Stimulated activated CD4-positive, alpha-beta T cell treated with anti-CD3 and anti-CD28 coated beads, Interleukin-2, amount 100 ng/mL, for 48 hours (primary cell): ENCODE measurements at regions not wholly inside any gene's neighbourhood (a gene's known extent, or its start where the extent isn't known, plus 50 kb on each side); places are given as distances from the start of the nearest gene placed in this dataset.
"Not testable (repeated sequence)": the region's sequence is repeated elsewhere in the genome, so short reads cannot be mapped to it uniquely, and the experiment has no call there.

ENCODE experiments used
- DNase-seq, 2 donors: peaks; one replicate each; pipeline ENCODE4 v3.0.0-alpha.2; 2020

- no peak for DNase-seq
Observed at GRCh38 chr2:109721135-109721534, 73.0 kb upstream of the RGPD5 start.

- DNase-seq, result no peak
Observed at GRCh38 chr2:109721626-109722025, 72.5 kb upstream of the RGPD5 start.

- DNase-seq, result no peak
Observed at GRCh38 chr2:109722026-109722425, 72.1 kb upstream of the RGPD5 start.

DNA sequence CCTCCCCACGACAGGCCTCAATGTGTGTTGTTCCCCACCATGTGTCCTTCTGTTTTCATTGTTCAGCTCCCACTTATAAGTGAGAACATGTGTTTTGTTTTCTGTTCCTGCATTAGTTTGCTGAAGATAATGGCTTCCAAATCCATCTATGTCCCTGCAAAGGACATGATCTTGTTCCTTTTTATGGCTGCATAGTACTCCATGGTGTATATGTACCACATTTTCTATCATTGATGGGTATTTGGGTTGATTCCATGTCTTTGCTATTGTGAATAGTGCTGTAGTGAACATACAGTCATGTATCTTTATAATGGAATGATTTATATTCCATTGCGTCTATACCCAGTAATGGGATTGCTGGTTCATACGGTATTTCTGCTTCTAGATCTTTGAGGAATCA is 71.5 kb upstream of the RGPD5 start:
- not testable (repeated sequence) for DNase-seq

GRCh38 chr2:109723153-109723552 is 71.0 kb upstream of the RGPD5 start:
- DNase-seq, result not testable (repeated sequence)

- DNase-seq, result no peak
Observed at GRCh38 chr2:109724533-109725460, 69.3 kb upstream of the RGPD5 start.

GRCh38 chr2:109726379-109727270 is 67.5 kb upstream of the RGPD5 start:
- DNase-seq, result no peak

- DNase-seq, result no peak
Observed at GRCh38 chr2:109727929-109728447, 66.1 kb upstream of the RGPD5 start.

DNA sequence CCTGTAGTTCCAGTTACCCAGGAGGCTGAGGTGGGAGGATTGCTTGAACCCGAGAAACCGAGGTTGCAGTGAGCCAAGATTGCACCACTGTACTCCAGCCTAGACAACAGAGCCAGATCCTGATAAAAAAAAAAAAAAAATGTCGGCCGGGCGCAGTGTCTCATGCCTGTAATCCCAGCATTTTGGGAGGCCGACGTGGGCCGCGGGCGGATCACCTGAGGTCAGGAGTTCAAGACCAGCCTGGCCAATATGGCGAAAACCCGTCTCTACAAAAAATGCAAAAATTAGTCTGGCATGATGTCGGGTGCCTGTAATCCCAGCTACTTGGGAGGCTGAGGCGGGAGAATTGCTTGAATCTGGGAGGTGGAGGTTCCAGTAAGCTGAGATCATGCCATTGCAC is 60.4 kb upstream of the RGPD5 start:
- not testable (repeated sequence) for DNase-seq

DNA sequence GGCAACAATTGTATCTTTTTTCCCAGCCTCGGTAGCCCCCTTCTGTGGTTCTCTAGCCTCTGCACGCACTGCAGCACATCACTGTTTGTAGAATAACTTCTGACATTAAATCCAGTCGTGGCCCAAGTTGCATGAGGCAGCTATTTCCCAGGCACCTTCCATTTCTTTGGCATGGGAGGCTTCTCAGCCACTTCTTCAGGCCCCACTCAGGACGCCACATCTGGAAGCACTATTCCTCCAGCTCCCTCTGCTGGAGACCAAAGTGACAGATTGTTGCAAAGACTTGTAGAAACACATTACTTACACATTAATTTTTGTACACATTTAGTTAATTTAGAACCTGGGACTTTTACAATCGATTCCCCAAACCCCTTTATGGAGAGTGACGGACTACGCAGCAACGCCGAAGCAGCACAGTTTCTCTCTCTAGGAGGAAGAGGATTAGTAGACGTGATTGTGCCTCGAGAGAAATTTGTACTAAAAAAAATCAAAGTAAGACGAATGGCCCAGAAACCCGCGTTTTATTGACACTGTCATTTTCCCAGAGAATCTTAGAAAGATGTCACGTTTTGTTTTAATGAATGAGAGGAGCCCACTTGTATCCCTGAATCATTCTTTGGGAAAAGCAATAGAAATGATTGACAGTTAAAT is 57.8 kb upstream of the RGPD5 start:
- no peak for DNase-seq
